Gastrocnemius medialis (tissue), 4 donors: ENCODE measurements at regions not wholly inside any gene's neighbourhood (a gene's known extent, or its start where the extent isn't known, plus 50 kb on each side); places are given as distances from the start of the nearest gene placed in this dataset.

ENCODE experiments used
- POLR2A ChIP-seq, 2 donors: fragments of 450-650 bp; IDR thresholded peaks; one replicate each; pipeline ENCODE4 v1.6.1; 2017; ENCODE audit warnings: antibody characterized with exemption in 2 of 2, mild to moderate bottlenecking in 2 of 2, moderate library complexity in 2 of 2
- TF ChIP-seq, protein P1 (sequence below), 5 experiments: fragments of 450-650 bp in 3 of 5; fragments of 200-600 bp in 2 of 5; sonication (generic) in 2 of 5; IDR thresholded peaks in 4 of 5; conservative IDR thresholded peaks in 1 of 5; 1 replicate in 4 of 5; 2 replicates in 1 of 5; pipeline ENCODE4 v1.5.1; 2016 to 2019; ENCODE audit warnings: antibody characterized with exemption in 5 of 5, mild to moderate bottlenecking in 3 of 5, moderate library complexity in 3 of 5

DNA sequence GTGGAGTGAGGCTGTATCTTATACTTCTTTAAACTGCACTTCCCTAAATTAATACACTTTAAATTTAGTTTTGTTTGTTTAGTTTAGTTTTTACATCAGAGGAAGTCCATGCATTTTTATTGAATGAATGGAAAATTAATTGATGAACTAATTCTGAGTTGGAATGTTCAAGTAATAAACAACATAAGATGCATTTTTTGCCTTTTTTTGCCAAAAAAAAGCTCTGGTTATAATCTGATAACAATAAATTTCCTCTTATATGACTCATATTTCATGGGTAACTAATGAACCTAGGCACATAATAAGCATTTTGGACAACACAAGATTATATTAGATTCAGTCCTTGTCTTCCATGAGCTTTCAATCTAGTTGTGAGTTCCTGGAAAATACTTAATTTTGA, 323.1 kb downstream of the CENPW start:
- TF ChIP-seq, protein P1, sequence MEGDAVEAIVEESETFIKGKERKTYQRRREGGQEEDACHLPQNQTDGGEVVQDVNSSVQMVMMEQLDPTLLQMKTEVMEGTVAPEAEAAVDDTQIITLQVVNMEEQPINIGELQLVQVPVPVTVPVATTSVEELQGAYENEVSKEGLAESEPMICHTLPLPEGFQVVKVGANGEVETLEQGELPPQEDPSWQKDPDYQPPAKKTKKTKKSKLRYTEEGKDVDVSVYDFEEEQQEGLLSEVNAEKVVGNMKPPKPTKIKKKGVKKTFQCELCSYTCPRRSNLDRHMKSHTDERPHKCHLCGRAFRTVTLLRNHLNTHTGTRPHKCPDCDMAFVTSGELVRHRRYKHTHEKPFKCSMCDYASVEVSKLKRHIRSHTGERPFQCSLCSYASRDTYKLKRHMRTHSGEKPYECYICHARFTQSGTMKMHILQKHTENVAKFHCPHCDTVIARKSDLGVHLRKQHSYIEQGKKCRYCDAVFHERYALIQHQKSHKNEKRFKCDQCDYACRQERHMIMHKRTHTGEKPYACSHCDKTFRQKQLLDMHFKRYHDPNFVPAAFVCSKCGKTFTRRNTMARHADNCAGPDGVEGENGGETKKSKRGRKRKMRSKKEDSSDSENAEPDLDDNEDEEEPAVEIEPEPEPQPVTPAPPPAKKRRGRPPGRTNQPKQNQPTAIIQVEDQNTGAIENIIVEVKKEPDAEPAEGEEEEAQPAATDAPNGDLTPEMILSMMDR (IDR thresholded peaks at IDR 0.05 in 4 of 5, conservative IDR thresholded peaks at IDR 0.05 in 1 of 5), result no peak
- TF ChIP-seq POLR2A (IDR thresholded peaks at IDR 0.05), result no peak
